GM15510 (cell line): ENCODE measurements at regions not wholly inside any gene's neighbourhood (a gene's known extent, or its start where the extent isn't known, plus 50 kb on each side); places are given as distances from the start of the nearest gene placed in this dataset.

Experiments used
- POLR2A ChIP-seq: IDR thresholded peaks from 3 replicates; pipeline ENCODE4 v1.6.1; 2011; ENCODE audit warnings: borderline replicate concordance; ENCODE audit not compliant: insufficient read length; ENCODE audit errors: extremely low read depth

- no peak for TF ChIP-seq POLR2A
Measured at GRCh38 chr11:45517171-45517770, 148.2 kb downstream of the CHST1 start.

- no peak for TF ChIP-seq POLR2A
Measured at GRCh38 chr11:45513821-45514340, 151.5 kb downstream of the CHST1 start.

GRCh38 chr11:45512471-45513148, 152.8 kb downstream of the CHST1 start:
- TF ChIP-seq POLR2A, result no peak

GRCh38 chr11:45511566-45511965, 153.9 kb downstream of the CHST1 start:
- TF ChIP-seq POLR2A, result no peak

GRCh38 chr11:45507916-45508315, 157.5 kb downstream of the CHST1 start:
- no peak for TF ChIP-seq POLR2A

- TF ChIP-seq POLR2A, result no peak
Measured at GRCh38 chr11:45503311-45503710, 162.1 kb downstream of the CHST1 start.

GRCh38 chr11:45502226-45502545, 163.2 kb downstream of the CHST1 start:
- no peak for TF ChIP-seq POLR2A

GRCh38 chr11:45501392-45502225, 163.8 kb downstream of the CHST1 start:
- TF ChIP-seq POLR2A, result no peak

- TF ChIP-seq POLR2A, result no peak
Measured at GRCh38 chr11:45500451-45500850, 165.0 kb downstream of the CHST1 start.

- TF ChIP-seq POLR2A, result no peak
Measured at GRCh38 chr11:45494738-45495137, 170.7 kb downstream of the CHST1 start.

GRCh38 chr11:45489281-45489905, 176.0 kb downstream of the CHST1 start:
- no peak for TF ChIP-seq POLR2A

- TF ChIP-seq POLR2A, result no peak
Measured at GRCh38 chr11:45486461-45486860, 179.0 kb downstream of the CHST1 start.

GRCh38 chr11:45485070-45485707, 180.2 kb downstream of the CHST1 start:
- no peak for TF ChIP-seq POLR2A

- TF ChIP-seq POLR2A, result no peak
Measured at GRCh38 chr11:45484326-45484883, 181.0 kb downstream of the CHST1 start.
